Dendritic cell treated with granulocyte-macrophage colony-stimulating factor and Interleukin-4, amounts not matched to agents 40 ng/mL and 50 ng/mL, for 4 days (primary cell): ENCODE measurements at regions not wholly inside any gene's neighbourhood (a gene's known extent, or its start where the extent isn't known, plus 50 kb on each side); places are given as distances from the start of the nearest gene placed in this dataset.

Source experiments
- H3K27ac Mint-ChIP-seq: one replicate; pipeline ENCODE4 v1.8.0; 2022; ENCODE audit warnings: mild to moderate bottlenecking, mixed read lengths
- H3K27me3 Mint-ChIP-seq: one replicate; pipeline ENCODE4 v1.8.0; 2022; ENCODE audit warnings: mild to moderate bottlenecking, mixed read lengths
- H3K36me3 Mint-ChIP-seq: one replicate; pipeline ENCODE4 v1.8.0; 2022; ENCODE audit warnings: low read depth, mixed read lengths
- H3K4me1 Mint-ChIP-seq: one replicate; pipeline ENCODE4 v1.8.0; 2022; ENCODE audit warnings: low read depth, mixed read lengths
- H3K4me3 Mint-ChIP-seq: one replicate; pipeline ENCODE4 v1.8.0; 2022; ENCODE audit warnings: mild to moderate bottlenecking, moderate library complexity, mixed read lengths
- H3K9me3 Mint-ChIP-seq: one replicate; pipeline ENCODE4 v1.8.0; 2022; ENCODE audit warnings: mixed read lengths
- intact Hi-C: fragments of 100-400 bp; cut with micrococcal nuclease; formaldehyde crosslinking; loops from one replicate; pipeline ENCODE4 v1.15.0; 2022

GRCh38 chr2:217328622-217328978, 468.7 kb upstream of the TNP1 start:
- Mint-ChIP-seq H3K4me1 (no peaks in the 10 kb centered on the region), H3K27ac (no peak overlapping the region), H3K36me3 (no peaks in the 10 kb centered on the region), H3K9me3 (peaks cover 16% of the 10 kb centered on the region), H3K27me3 (peaks cover 87% of the 10 kb centered on the region), H3K4me3 (no peak overlapping the region)
- intact Hi-C loops: no loop called here

GRCh38 chr2:217327953-217328621, 468.2 kb upstream of the TNP1 start:
- peaks cover 89% of the 10 kb centered on the region for H3K27me3 Mint-ChIP-seq
- intact Hi-C loops: no loop called here
- H3K27ac Mint-ChIP-seq: no peak overlapping the region
- H3K4me3 Mint-ChIP-seq: no peak overlapping the region
- no peaks in the 10 kb centered on the region for H3K36me3 Mint-ChIP-seq
- no peaks in the 10 kb centered on the region for H3K4me1 Mint-ChIP-seq
- H3K9me3 Mint-ChIP-seq: peaks cover 18% of the 10 kb centered on the region

- H3K36me3 Mint-ChIP-seq: no peaks in the 10 kb centered on the region
- peaks cover 18% of the 10 kb centered on the region for H3K9me3 Mint-ChIP-seq
- no peak overlapping the region for H3K4me3 Mint-ChIP-seq
- peaks cover 82% of the 10 kb centered on the region for H3K27me3 Mint-ChIP-seq
- H3K4me1 Mint-ChIP-seq: no peaks in the 10 kb centered on the region
- H3K27ac Mint-ChIP-seq: no peak overlapping the region
- intact Hi-C loops: no loop called here
Measured at GRCh38 chr2:217326238-217327022, 466.6 kb upstream of the TNP1 start.

GRCh38 chr2:217325816-217326215, 466.0 kb upstream of the TNP1 start:
- peaks cover 77% of the 10 kb centered on the region for H3K27me3 Mint-ChIP-seq
- peaks cover 18% of the 10 kb centered on the region for H3K9me3 Mint-ChIP-seq
- intact Hi-C loops: no loop called here
- H3K4me1 Mint-ChIP-seq: no peaks in the 10 kb centered on the region
- no peak overlapping the region for H3K27ac Mint-ChIP-seq
- no peak overlapping the region for H3K4me3 Mint-ChIP-seq
- no peaks in the 10 kb centered on the region for H3K36me3 Mint-ChIP-seq

- Mint-ChIP-seq H3K4me1 (no peaks in the 10 kb centered on the region), H3K4me3 (no peak overlapping the region), H3K36me3 (no peaks in the 10 kb centered on the region), H3K27ac (no peak overlapping the region), H3K27me3 (peaks cover 75% of the 10 kb centered on the region), H3K9me3 (peaks cover 18% of the 10 kb centered on the region)
- intact Hi-C loops: no loop called here
Measured at GRCh38 chr2:217325251-217325650, 465.4 kb upstream of the TNP1 start.

GRCh38 chr2:217316743-217317142, 456.9 kb upstream of the TNP1 start:
- peaks cover 5% of the 10 kb centered on the region for H3K9me3 Mint-ChIP-seq
- no peaks in the 10 kb centered on the region for H3K36me3 Mint-ChIP-seq
- peaks cover 70% of the 10 kb centered on the region for H3K27me3 Mint-ChIP-seq
- intact Hi-C loops: loop anchor here (5.0 kb wide), 1 partner anchor 154 kb away; no protein-coding TSS in a partner anchor
- no peak overlapping the region for H3K27ac Mint-ChIP-seq
- peaks cover 21% of the 10 kb centered on the region for H3K4me1 Mint-ChIP-seq
- H3K4me3 Mint-ChIP-seq: no peak overlapping the region

- H3K4me3 Mint-ChIP-seq: no peak overlapping the region
- intact Hi-C loops: no loop called here
- H3K36me3 Mint-ChIP-seq: no peaks in the 10 kb centered on the region
- peaks cover 5% of the 10 kb centered on the region for H3K9me3 Mint-ChIP-seq
- no peak overlapping the region for H3K27ac Mint-ChIP-seq
- H3K4me1 Mint-ChIP-seq: peaks cover 21% of the 10 kb centered on the region
- H3K27me3 Mint-ChIP-seq: peaks cover 85% of the 10 kb centered on the region
Measured at GRCh38 chr2:217314021-217314460, 454.2 kb upstream of the TNP1 start.

GRCh38 chr2:217313386-217313785, 453.5 kb upstream of the TNP1 start:
- H3K4me1 Mint-ChIP-seq: peaks cover 21% of the 10 kb centered on the region
- no peaks in the 10 kb centered on the region for H3K36me3 Mint-ChIP-seq
- H3K27me3 Mint-ChIP-seq: peaks cover 84% of the 10 kb centered on the region
- H3K27ac Mint-ChIP-seq: no peak overlapping the region
- H3K4me3 Mint-ChIP-seq: no peak overlapping the region
- H3K9me3 Mint-ChIP-seq: peaks cover 5% of the 10 kb centered on the region
- intact Hi-C loops: no loop called here

GRCh38 chr2:217309056-217309455, 449.2 kb upstream of the TNP1 start:
- H3K27ac Mint-ChIP-seq: no peak overlapping the region
- no peak overlapping the region for H3K4me3 Mint-ChIP-seq
- intact Hi-C loops: no loop called here
- H3K27me3 Mint-ChIP-seq: peaks cover 91% of the 10 kb centered on the region
- H3K4me1 Mint-ChIP-seq: peaks cover 3% of the 10 kb centered on the region
- no peaks in the 10 kb centered on the region for H3K9me3 Mint-ChIP-seq
- H3K36me3 Mint-ChIP-seq: no peaks in the 10 kb centered on the region

GRCh38 chr2:217307023-217307422, 447.2 kb upstream of the TNP1 start:
- Mint-ChIP-seq H3K27ac (no peak overlapping the region), H3K4me1 (no peaks in the 10 kb centered on the region), H3K36me3 (no peaks in the 10 kb centered on the region), H3K27me3 (peaks cover 92% of the 10 kb centered on the region), H3K9me3 (no peaks in the 10 kb centered on the region), H3K4me3 (no peak overlapping the region)
- intact Hi-C loops: no loop called here

- Mint-ChIP-seq H3K4me1 (peaks cover 11% of the 10 kb centered on the region), H3K27me3 (peaks cover 95% of the 10 kb centered on the region), H3K27ac (no peak overlapping the region), H3K4me3 (no peak overlapping the region), H3K36me3 (no peaks in the 10 kb centered on the region), H3K9me3 (no peaks in the 10 kb centered on the region)
- intact Hi-C loops: no loop called here
Measured at GRCh38 chr2:217305882-217306281, 446.0 kb upstream of the TNP1 start.

GRCh38 chr2:217304582-217304981, 444.7 kb upstream of the TNP1 start:
- peaks cover 93% of the 10 kb centered on the region for H3K27me3 Mint-ChIP-seq
- H3K36me3 Mint-ChIP-seq: no peaks in the 10 kb centered on the region
- H3K4me1 Mint-ChIP-seq: peaks cover 11% of the 10 kb centered on the region
- H3K9me3 Mint-ChIP-seq: no peaks in the 10 kb centered on the region
- intact Hi-C loops: loop anchor here (5.0 kb wide), 1 partner anchor 82 kb away; no protein-coding TSS in a partner anchor
- H3K4me3 Mint-ChIP-seq: no peak overlapping the region
- no peak overlapping the region for H3K27ac Mint-ChIP-seq

- Mint-ChIP-seq H3K4me1 (peaks cover 11% of the 10 kb centered on the region), H3K36me3 (no peaks in the 10 kb centered on the region), H3K4me3 (no peak overlapping the region), H3K27ac (no peak overlapping the region), H3K27me3 (peaks cover 87% of the 10 kb centered on the region), H3K9me3 (no peaks in the 10 kb centered on the region)
- intact Hi-C loops: loop anchor here (5.0 kb wide), 1 partner anchor 81 kb away; no protein-coding TSS in a partner anchor
Measured at GRCh38 chr2:217302856-217303255, 443.0 kb upstream of the TNP1 start.

- H3K36me3 Mint-ChIP-seq: no peaks in the 10 kb centered on the region
- H3K9me3 Mint-ChIP-seq: peaks cover 13% of the 10 kb centered on the region
- intact Hi-C loops: loop anchor here (5.0 kb wide), 1 partner anchor 79 kb away; no protein-coding TSS in a partner anchor
- no peak overlapping the region for H3K4me3 Mint-ChIP-seq
- H3K27me3 Mint-ChIP-seq: peaks cover 87% of the 10 kb centered on the region
- H3K27ac Mint-ChIP-seq: no peak overlapping the region
- H3K4me1 Mint-ChIP-seq: peaks cover 11% of the 10 kb centered on the region
Measured at GRCh38 chr2:217301142-217301925, 441.5 kb upstream of the TNP1 start.
